SK-N-SH treated with all-trans-retinoic acid at 6 μM for 48 hours (cell line): ENCODE measurements at regions not wholly inside any gene's neighbourhood (a gene's known extent, or its start where the extent isn't known, plus 50 kb on each side); places are given as distances from the start of the nearest gene placed in this dataset.

Experiments used
- ATAC-seq: fragments of 200-7000 bp; cut with Tn5 transposase; 3 replicates; pipeline ENCODE4 v1.9.1; 2020; ENCODE audit warnings: mild to moderate bottlenecking, moderate library complexity
- ARNTL ChIP-seq: fragments of 450-650 bp; formaldehyde crosslinking; IDR thresholded peaks from 2 replicates; pipeline ENCODE4 v1.5.0; 2020; ENCODE audit warnings: low read depth, mild to moderate bottlenecking, moderate library complexity, borderline replicate concordance
- BACH2 ChIP-seq: fragments of 250-450 bp; sonication (Bioruptor Pico); IDR thresholded peaks from 2 replicates; pipeline ENCODE4 v1.9.0; 2021; ENCODE audit warnings: mild to moderate bottlenecking, borderline replicate concordance
- CREB5 ChIP-seq: fragments of 250-450 bp; sonication (Bioruptor Pico); IDR thresholded peaks from 2 replicates; pipeline ENCODE4 v1.5.1; 2020; ENCODE audit warnings: low read depth, mild to moderate bottlenecking, moderate library complexity
- CSDC2 ChIP-seq: fragments of 250-450 bp; sonication (Bioruptor Pico); IDR thresholded peaks from 2 replicates; pipeline ENCODE4 v1.5.0; 2020; ENCODE audit warnings: mild to moderate bottlenecking, moderate library complexity
- CSRNP3 ChIP-seq: fragments of 250-450 bp; sonication (Bioruptor Pico); IDR thresholded peaks from 2 replicates; pipeline ENCODE4 v1.5.1; 2021; ENCODE audit warnings: mild to moderate bottlenecking, moderate library complexity
- ESRRG ChIP-seq: fragments of 250-450 bp; sonication (Bioruptor Pico); IDR thresholded peaks from 2 replicates; pipeline ENCODE4 v1.6.1; 2021; ENCODE audit warnings: mild to moderate bottlenecking
- GLIS3 ChIP-seq: fragments of 250-450 bp; sonication (Bioruptor Pico); IDR thresholded peaks from 2 replicates; pipeline ENCODE4 v1.5.0; 2020; ENCODE audit warnings: mild to moderate bottlenecking, moderate library complexity
- OSR1 ChIP-seq: fragments of 250-450 bp; sonication (Bioruptor Pico); IDR thresholded peaks from 2 replicates; pipeline ENCODE4 v1.8.0; 2022; ENCODE audit warnings: moderate library complexity, mild to moderate bottlenecking, inconsistent platforms
- PATZ1 ChIP-seq: fragments of 250-450 bp; sonication (Bioruptor Pico); IDR thresholded peaks from 2 replicates; pipeline ENCODE4 v1.8.0; 2020; ENCODE audit warnings: mild to moderate bottlenecking, moderate library complexity, borderline replicate concordance
- RARB ChIP-seq: fragments of 250-450 bp; sonication (Bioruptor Pico); IDR thresholded peaks from 2 replicates; pipeline ENCODE4 v1.8.0; 2021; ENCODE audit warnings: mild to moderate bottlenecking, moderate library complexity
- SNAI2 ChIP-seq: fragments of 250-450 bp; sonication (Bioruptor Pico); IDR thresholded peaks from 2 replicates; pipeline ENCODE4 v1.5.0; 2020; ENCODE audit warnings: mild to moderate bottlenecking, moderate library complexity
- TCF4 ChIP-seq: fragments of 250-450 bp; sonication (Bioruptor Pico); IDR thresholded peaks from 2 replicates; pipeline ENCODE4 v1.8.0; 2021; ENCODE audit warnings: mild to moderate bottlenecking, moderate library complexity, borderline replicate concordance
- TOX ChIP-seq: fragments of 250-450 bp; sonication (Bioruptor Pico); IDR thresholded peaks from 2 replicates; pipeline ENCODE4 v1.8.0; 2021; ENCODE audit warnings: mild to moderate bottlenecking, moderate library complexity, borderline replicate concordance
- ZC3H10 ChIP-seq: fragments of 250-450 bp; sonication (Bioruptor Pico); IDR thresholded peaks from 2 replicates; pipeline ENCODE4 v1.5.1; 2021; ENCODE audit warnings: mild to moderate bottlenecking, moderate library complexity
- ZFP3 ChIP-seq: fragments of 250-450 bp; sonication (Bioruptor Pico); IDR thresholded peaks from 2 replicates; pipeline ENCODE4 v1.5.0; 2020; ENCODE audit warnings: mild to moderate bottlenecking, moderate library complexity
- ZFP30 ChIP-seq: fragments of 450-650 bp; formaldehyde crosslinking; IDR thresholded peaks from 2 replicates; pipeline ENCODE4 v1.5.0; 2022; ENCODE audit warnings: mild to moderate bottlenecking, moderate library complexity
- ZNF565 ChIP-seq: fragments of 450-650 bp; formaldehyde crosslinking; conservative IDR thresholded peaks from 2 replicates; pipeline ENCODE4 v1.5.0; 2020; ENCODE audit warnings: low read depth, mild to moderate bottlenecking, moderate library complexity
- ZNF70 ChIP-seq: fragments of 450-650 bp; formaldehyde crosslinking; IDR thresholded peaks from 2 replicates; pipeline ENCODE4 v1.5.0; 2020; ENCODE audit warnings: mild to moderate bottlenecking, moderate library complexity
- ZNF8 ChIP-seq: fragments of 450-650 bp; formaldehyde crosslinking; IDR thresholded peaks from 2 replicates; pipeline ENCODE4 v1.5.0; 2020; ENCODE audit warnings: mild to moderate bottlenecking, moderate library complexity
- TF ChIP-seq, protein P1 (sequence below): fragments of 250-450 bp; sonication (Bioruptor Pico); IDR thresholded peaks from 2 replicates; pipeline ENCODE4 v1.8.0; 2021; ENCODE audit warnings: low read depth, mild to moderate bottlenecking, moderate library complexity, borderline replicate concordance
- TF ChIP-seq, protein P2 (sequence below): fragments of 250-450 bp; sonication (Bioruptor Pico); IDR thresholded peaks from 2 replicates; pipeline ENCODE4 v1.5.0; 2020; ENCODE audit warnings: mild to moderate bottlenecking, moderate library complexity

- ATAC-seq: no peak
- no peak for TF ChIP-seq ZNF8 (CRISPR knock-in tag)
- TF ChIP-seq CSRNP3: no peak
- TF ChIP-seq CREB5 (CRISPR knock-in tag): no peak
- no peak for TF ChIP-seq GLIS3 (CRISPR knock-in tag)
- TF ChIP-seq ESRRG (CRISPR knock-in tag): no peak
- TF ChIP-seq PATZ1 (CRISPR knock-in tag): no peak
- no peak for TF ChIP-seq TCF4 (CRISPR knock-in tag)
- no peak for TF ChIP-seq RARB
- TF ChIP-seq ZNF565 (CRISPR knock-in tag): no peak
- no peak for TF ChIP-seq CSDC2 (CRISPR knock-in tag)
- TF ChIP-seq TOX (CRISPR knock-in tag): no peak
- TF ChIP-seq, protein P1, sequence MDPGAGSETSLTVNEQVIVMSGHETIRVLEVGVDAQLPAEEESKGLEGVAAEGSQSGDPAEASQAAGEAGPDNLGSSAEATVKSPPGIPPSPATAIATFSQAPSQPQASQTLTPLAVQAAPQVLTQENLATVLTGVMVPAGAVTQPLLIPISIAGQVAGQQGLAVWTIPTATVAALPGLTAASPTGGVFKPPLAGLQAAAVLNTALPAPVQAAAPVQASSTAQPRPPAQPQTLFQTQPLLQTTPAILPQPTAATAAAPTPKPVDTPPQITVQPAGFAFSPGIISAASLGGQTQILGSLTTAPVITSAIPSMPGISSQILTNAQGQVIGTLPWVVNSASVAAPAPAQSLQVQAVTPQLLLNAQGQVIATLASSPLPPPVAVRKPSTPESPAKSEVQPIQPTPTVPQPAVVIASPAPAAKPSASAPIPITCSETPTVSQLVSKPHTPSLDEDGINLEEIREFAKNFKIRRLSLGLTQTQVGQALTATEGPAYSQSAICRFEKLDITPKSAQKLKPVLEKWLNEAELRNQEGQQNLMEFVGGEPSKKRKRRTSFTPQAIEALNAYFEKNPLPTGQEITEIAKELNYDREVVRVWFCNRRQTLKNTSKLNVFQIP (CRISPR knock-in tag): no peak
- TF ChIP-seq, protein P2, sequence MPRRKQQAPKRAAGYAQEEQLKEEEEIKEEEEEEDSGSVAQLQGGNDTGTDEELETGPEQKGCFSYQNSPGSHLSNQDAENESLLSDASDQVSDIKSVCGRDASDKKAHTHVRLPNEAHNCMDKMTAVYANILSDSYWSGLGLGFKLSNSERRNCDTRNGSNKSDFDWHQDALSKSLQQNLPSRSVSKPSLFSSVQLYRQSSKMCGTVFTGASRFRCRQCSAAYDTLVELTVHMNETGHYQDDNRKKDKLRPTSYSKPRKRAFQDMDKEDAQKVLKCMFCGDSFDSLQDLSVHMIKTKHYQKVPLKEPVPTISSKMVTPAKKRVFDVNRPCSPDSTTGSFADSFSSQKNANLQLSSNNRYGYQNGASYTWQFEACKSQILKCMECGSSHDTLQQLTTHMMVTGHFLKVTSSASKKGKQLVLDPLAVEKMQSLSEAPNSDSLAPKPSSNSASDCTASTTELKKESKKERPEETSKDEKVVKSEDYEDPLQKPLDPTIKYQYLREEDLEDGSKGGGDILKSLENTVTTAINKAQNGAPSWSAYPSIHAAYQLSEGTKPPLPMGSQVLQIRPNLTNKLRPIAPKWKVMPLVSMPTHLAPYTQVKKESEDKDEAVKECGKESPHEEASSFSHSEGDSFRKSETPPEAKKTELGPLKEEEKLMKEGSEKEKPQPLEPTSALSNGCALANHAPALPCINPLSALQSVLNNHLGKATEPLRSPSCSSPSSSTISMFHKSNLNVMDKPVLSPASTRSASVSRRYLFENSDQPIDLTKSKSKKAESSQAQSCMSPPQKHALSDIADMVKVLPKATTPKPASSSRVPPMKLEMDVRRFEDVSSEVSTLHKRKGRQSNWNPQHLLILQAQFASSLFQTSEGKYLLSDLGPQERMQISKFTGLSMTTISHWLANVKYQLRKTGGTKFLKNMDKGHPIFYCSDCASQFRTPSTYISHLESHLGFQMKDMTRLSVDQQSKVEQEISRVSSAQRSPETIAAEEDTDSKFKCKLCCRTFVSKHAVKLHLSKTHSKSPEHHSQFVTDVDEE: no peak
- no peak for TF ChIP-seq SNAI2 (CRISPR knock-in tag)
- no peak for TF ChIP-seq OSR1 (CRISPR knock-in tag)
Observed at GRCh38 chr4:13298655-13299054, 185.5 kb downstream of the RAB28 start.

GRCh38 chr4:13296986-13297385 is 187.2 kb downstream of the RAB28 start:
- no peak for TF ChIP-seq TOX (CRISPR knock-in tag)
- TF ChIP-seq BACH2 (CRISPR knock-in tag): no peak
- TF ChIP-seq ZFP30 (CRISPR knock-in tag): no peak
- TF ChIP-seq OSR1 (CRISPR knock-in tag): no peak
- TF ChIP-seq TCF4 (CRISPR knock-in tag): no peak
- no peak for TF ChIP-seq PATZ1 (CRISPR knock-in tag)
- no peak for TF ChIP-seq ESRRG (CRISPR knock-in tag)
- no peak for TF ChIP-seq ARNTL (CRISPR knock-in tag)
- no peak for TF ChIP-seq ZNF565 (CRISPR knock-in tag)
- TF ChIP-seq GLIS3 (CRISPR knock-in tag): no peak
- TF ChIP-seq RARB: no peak
- no peak for TF ChIP-seq CREB5 (CRISPR knock-in tag)
- no peak for TF ChIP-seq ZFP3
- no peak for TF ChIP-seq ZNF70 (CRISPR knock-in tag)
- TF ChIP-seq ZC3H10 (CRISPR knock-in tag): no peak
- TF ChIP-seq ZNF8 (CRISPR knock-in tag): no peak
- TF ChIP-seq CSRNP3: no peak
- TF ChIP-seq, all 23 proteins: peak for 0
- ATAC-seq: no peak
